HEK293 (cell line): ENCODE measurements at regions not wholly inside any gene's neighbourhood (a gene's known extent, or its start where the extent isn't known, plus 50 kb on each side); places are given as distances from the start of the nearest gene placed in this dataset.

Source experiments
- CTCF ChIA-PET: fragments of 350-600 bp; formaldehyde crosslinking; extraction: SDS; loops from one replicate; lab custom pipeline; 2021; ENCODE audit warnings: antibody characterized with exemption; lab: Yijun Ruan, JAX
- POLR2A ChIA-PET: fragments of 300-600 bp; formaldehyde crosslinking; extraction: SDS; loops from one replicate; lab custom pipeline; 2020; ENCODE audit warnings: antibody characterized with exemption, inconsistent platforms; lab: Yijun Ruan, JAX
- H3K27ac ChIP-seq: fragments of 200-500 bp; sonication (Bioruptor generic); 2 replicates; pipeline ENCODE4 v1.5.1; 2014; ENCODE audit warnings: low read depth, low read length, control low read depth, inconsistent platforms; ENCODE audit errors: extremely low read depth
- H3K36me3 ChIP-seq, 2 experiments: fragments of 200-500 bp in 1 of 2; sonication (Bioruptor generic) in 1 of 2; 1 replicate in 1 of 2; 2 replicates in 1 of 2; pipeline ENCODE4 v1.5.1; 2014 to 2017; ENCODE audit warnings: inconsistent platforms in 2 of 2, low read length in 2 of 2; ENCODE audit not compliant: control insufficient read depth in 2 of 2, insufficient read depth in 1 of 2
- H3K4me1 ChIP-seq: fragments of 200-500 bp; sonication (Bioruptor generic); 2 replicates; pipeline ENCODE4 v1.5.1; 2014; ENCODE audit warnings: mild to moderate bottlenecking, low read length, inconsistent platforms; ENCODE audit not compliant: control insufficient read depth, insufficient read depth
- H3K4me3 ChIP-seq: 2 replicates; pipeline ENCODE4 v1.5.1; 2011; ENCODE audit warnings: low read depth, mild to moderate bottlenecking, control low read depth, low read length, moderate library complexity
- H3K9me3 ChIP-seq: fragments of 200-500 bp; sonication (Bioruptor generic); 2 replicates; pipeline ENCODE4 v1.5.1; 2014; ENCODE audit warnings: low read depth, low read length, inconsistent platforms; ENCODE audit not compliant: control insufficient read depth, insufficient read depth
- KLF8 ChIP-seq: fragments of 450-650 bp; formaldehyde crosslinking; IDR thresholded peaks from 2 replicates; pipeline ENCODE4 v1.5.1; 2016; ENCODE audit warnings: missing biosample characterization, missing genetic modification characterization
- SALL2 ChIP-seq: fragments of 450-650 bp; formaldehyde crosslinking; IDR thresholded peaks from 2 replicates; pipeline ENCODE4 v1.5.0; 2017; ENCODE audit warnings: missing biosample characterization, mild to moderate bottlenecking, missing genetic modification characterization, borderline replicate concordance
- ZBTB17 ChIP-seq: fragments of 450-650 bp; formaldehyde crosslinking; IDR thresholded peaks from 2 replicates; pipeline ENCODE4 v1.5.1; 2016; ENCODE audit warnings: missing biosample characterization, missing genetic modification characterization
- ZBTB48 ChIP-seq: fragments of 450-650 bp; formaldehyde crosslinking; IDR thresholded peaks from 2 replicates; pipeline ENCODE4 v1.5.1; 2016; ENCODE audit warnings: missing biosample characterization, missing genetic modification characterization
- ZNF174 ChIP-seq: fragments of 450-650 bp; formaldehyde crosslinking; IDR thresholded peaks from 2 replicates; pipeline ENCODE4 v1.5.0; 2017; ENCODE audit warnings: missing biosample characterization, mild to moderate bottlenecking, missing genetic modification characterization
- ZNF184 ChIP-seq: fragments of 450-650 bp; IDR thresholded peaks from 2 replicates; pipeline ENCODE4 v1.5.1; 2018; ENCODE audit warnings: missing biosample characterization, mild to moderate bottlenecking, missing genetic modification characterization
- ZNF2 ChIP-seq: fragments of 450-650 bp; formaldehyde crosslinking; IDR thresholded peaks from 2 replicates; pipeline ENCODE4 v1.5.1; 2016; ENCODE audit warnings: missing biosample characterization, missing genetic modification characterization
- ZNF341 ChIP-seq: fragments of 450-650 bp; formaldehyde crosslinking; IDR thresholded peaks from 2 replicates; pipeline ENCODE4; 2016; ENCODE audit warnings: low read depth, missing biosample characterization, missing genetic modification characterization
- ZNF394 ChIP-seq: fragments of 450-650 bp; formaldehyde crosslinking; IDR thresholded peaks from 2 replicates; pipeline ENCODE4 v1.5.1; 2016; ENCODE audit warnings: missing biosample characterization, missing genetic modification characterization, mild to moderate bottlenecking, moderate library complexity, borderline replicate concordance
- ZNF426 ChIP-seq: fragments of 450-650 bp; formaldehyde crosslinking; IDR thresholded peaks from 2 replicates; pipeline ENCODE4 v1.5.1; 2017; ENCODE audit warnings: missing biosample characterization, missing genetic modification characterization, mild to moderate bottlenecking, inconsistent platforms, moderate library complexity
- ZNF623 ChIP-seq: fragments of 450-650 bp; formaldehyde crosslinking; IDR thresholded peaks from 2 replicates; pipeline ENCODE4 v1.5.1; 2016; ENCODE audit warnings: missing biosample characterization, missing genetic modification characterization
- ZNF654 ChIP-seq: fragments of 450-650 bp; formaldehyde crosslinking; IDR thresholded peaks from 2 replicates; pipeline ENCODE4 v1.5.1; 2016; ENCODE audit warnings: low read depth, missing biosample characterization, missing genetic modification characterization
- ZSCAN23 ChIP-seq: fragments of 450-650 bp; formaldehyde crosslinking; IDR thresholded peaks from 2 replicates; pipeline ENCODE4 v1.5.1; 2016; ENCODE audit warnings: missing biosample characterization, missing genetic modification characterization
- ZSCAN30 ChIP-seq: fragments of 450-650 bp; IDR thresholded peaks from 2 replicates; pipeline ENCODE4 v1.5.1; 2018; ENCODE audit warnings: missing biosample characterization, mild to moderate bottlenecking, missing genetic modification characterization, moderate library complexity
- TF ChIP-seq, protein P1 (sequence below): fragments of 450-650 bp; formaldehyde crosslinking; IDR thresholded peaks from 2 replicates; pipeline ENCODE4 v1.5.1; 2016; ENCODE audit warnings: missing biosample characterization, missing genetic modification characterization
- TF ChIP-seq, protein P2 (sequence below): fragments of 450-650 bp; formaldehyde crosslinking; conservative IDR thresholded peaks from 2 replicates; pipeline ENCODE4 v1.5.1; 2016; ENCODE audit warnings: low read depth, missing biosample characterization, missing genetic modification characterization
- TF ChIP-seq, protein P3 (sequence below): fragments of 450-650 bp; formaldehyde crosslinking; conservative IDR thresholded peaks from 2 replicates; pipeline ENCODE4 v1.5.1; 2016; ENCODE audit warnings: low read depth, missing biosample characterization, missing genetic modification characterization
- TF ChIP-seq, protein P4 (sequence below): fragments of 450-650 bp; formaldehyde crosslinking; IDR thresholded peaks from 2 replicates; pipeline ENCODE4 v1.5.1; 2017; ENCODE audit warnings: missing biosample characterization, missing genetic modification characterization
- TF ChIP-seq, protein P5 (sequence below): fragments of 450-650 bp; formaldehyde crosslinking; IDR thresholded peaks from 2 replicates; pipeline ENCODE4 v1.5.1; 2016; ENCODE audit warnings: missing biosample characterization, missing genetic modification characterization
- TF ChIP-seq, protein P6 (sequence below): fragments of 450-650 bp; formaldehyde crosslinking; IDR thresholded peaks from 2 replicates; pipeline ENCODE4 v1.5.1; 2017; ENCODE audit warnings: missing biosample characterization, mild to moderate bottlenecking, missing genetic modification characterization, moderate library complexity

DNA sequence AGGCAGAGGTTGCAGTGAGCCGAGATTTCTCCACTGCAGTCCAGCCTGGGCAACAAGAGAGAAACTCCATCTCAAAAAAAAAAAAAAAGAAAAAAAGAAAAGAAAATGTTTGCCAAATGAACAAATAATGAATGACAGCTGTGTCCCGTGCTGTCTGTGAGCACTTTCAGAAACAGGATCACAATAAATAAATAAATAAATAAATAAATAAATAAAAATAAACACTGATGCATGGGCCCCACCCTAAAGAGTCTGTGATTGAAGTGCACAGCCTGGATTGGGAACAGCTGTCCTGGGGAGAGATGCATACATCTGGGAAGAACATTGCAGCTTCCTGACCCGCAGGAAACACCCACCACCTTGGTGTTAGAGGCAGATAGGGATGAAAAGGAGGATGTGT is 123.6 kb downstream of the NPTX2 start (continued):
- TF ChIP-seq, protein P1, sequence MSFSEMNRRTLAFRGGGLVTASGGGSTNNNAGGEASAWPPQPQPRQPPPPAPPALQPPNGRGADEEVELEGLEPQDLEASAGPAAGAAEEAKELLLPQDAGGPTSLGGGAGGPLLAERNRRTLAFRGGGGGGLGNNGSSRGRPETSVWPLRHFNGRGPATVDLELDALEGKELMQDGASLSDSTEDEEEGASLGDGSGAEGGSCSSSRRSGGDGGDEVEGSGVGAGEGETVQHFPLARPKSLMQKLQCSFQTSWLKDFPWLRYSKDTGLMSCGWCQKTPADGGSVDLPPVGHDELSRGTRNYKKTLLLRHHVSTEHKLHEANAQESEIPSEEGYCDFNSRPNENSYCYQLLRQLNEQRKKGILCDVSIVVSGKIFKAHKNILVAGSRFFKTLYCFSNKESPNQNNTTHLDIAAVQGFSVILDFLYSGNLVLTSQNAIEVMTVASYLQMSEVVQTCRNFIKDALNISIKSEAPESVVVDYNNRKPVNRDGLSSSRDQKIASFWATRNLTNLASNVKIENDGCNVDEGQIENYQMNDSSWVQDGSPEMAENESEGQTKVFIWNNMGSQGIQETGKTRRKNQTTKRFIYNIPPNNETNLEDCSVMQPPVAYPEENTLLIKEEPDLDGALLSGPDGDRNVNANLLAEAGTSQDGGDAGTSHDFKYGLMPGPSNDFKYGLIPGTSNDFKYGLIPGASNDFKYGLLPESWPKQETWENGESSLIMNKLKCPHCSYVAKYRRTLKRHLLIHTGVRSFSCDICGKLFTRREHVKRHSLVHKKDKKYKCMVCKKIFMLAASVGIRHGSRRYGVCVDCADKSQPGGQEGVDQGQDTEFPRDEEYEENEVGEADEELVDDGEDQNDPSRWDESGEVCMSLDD (tag by site-specific recombination), result no peak
- TF ChIP-seq ZNF184 (tag by site-specific recombination) (no peak), ZBTB48 (tag by site-specific recombination) (no peak), ZNF426 (peak; percentile 49), ZNF394 (tag by site-specific recombination) (peak; percentile 70; the same call in 1 of the 2 replicates), ZBTB17 (no peak), ZNF623 (0 out of 2 replicates have a peak, but pooled peaks have one; percentile 28)
- TF ChIP-seq, protein P2, sequence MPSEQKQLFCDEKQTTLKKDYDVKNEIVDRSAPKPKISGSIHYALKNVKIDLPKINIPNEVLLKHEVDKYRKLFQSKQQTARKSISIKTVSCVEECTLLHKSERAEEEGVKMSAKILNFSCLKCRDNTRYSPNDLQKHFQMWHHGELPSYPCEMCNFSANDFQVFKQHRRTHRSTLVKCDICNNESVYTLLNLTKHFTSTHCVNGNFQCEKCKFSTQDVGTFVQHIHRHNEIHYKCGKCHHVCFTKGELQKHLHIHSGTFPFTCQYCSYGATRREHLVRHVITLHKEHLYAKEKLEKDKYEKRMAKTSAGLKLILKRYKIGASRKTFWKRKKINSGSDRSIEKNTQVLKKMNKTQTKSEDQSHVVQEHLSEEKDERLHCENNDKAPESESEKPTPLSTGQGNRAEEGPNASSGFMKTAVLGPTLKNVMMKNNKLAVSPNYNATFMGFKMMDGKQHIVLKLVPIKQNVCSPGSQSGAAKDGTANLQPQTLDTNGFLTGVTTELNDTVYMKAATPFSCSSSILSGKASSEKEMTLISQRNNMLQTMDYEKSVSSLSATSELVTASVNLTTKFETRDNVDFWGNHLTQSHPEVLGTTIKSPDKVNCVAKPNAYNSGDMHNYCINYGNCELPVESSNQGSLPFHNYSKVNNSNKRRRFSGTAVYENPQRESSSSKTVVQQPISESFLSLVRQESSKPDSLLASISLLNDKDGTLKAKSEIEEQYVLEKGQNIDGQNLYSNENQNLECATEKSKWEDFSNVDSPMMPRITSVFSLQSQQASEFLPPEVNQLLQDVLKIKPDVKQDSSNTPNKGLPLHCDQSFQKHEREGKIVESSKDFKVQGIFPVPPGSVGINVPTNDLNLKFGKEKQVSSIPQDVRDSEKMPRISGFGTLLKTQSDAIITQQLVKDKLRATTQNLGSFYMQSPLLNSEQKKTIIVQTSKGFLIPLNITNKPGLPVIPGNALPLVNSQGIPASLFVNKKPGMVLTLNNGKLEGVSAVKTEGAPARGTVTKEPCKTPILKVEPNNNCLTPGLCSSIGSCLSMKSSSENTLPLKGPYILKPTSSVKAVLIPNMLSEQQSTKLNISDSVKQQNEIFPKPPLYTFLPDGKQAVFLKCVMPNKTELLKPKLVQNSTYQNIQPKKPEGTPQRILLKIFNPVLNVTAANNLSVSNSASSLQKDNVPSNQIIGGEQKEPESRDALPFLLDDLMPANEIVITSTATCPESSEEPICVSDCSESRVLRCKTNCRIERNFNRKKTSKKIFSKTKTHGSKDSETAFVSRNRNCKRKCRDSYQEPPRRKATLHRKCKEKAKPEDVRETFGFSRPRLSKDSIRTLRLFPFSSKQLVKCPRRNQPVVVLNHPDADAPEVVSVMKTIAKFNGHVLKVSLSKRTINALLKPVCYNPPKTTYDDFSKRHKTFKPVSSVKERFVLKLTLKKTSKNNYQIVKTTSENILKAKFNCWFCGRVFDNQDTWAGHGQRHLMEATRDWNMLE (tag by site-specific recombination), result peak; percentile 68; the same call in 1 of the 2 replicates
- TF ChIP-seq, protein P3, sequence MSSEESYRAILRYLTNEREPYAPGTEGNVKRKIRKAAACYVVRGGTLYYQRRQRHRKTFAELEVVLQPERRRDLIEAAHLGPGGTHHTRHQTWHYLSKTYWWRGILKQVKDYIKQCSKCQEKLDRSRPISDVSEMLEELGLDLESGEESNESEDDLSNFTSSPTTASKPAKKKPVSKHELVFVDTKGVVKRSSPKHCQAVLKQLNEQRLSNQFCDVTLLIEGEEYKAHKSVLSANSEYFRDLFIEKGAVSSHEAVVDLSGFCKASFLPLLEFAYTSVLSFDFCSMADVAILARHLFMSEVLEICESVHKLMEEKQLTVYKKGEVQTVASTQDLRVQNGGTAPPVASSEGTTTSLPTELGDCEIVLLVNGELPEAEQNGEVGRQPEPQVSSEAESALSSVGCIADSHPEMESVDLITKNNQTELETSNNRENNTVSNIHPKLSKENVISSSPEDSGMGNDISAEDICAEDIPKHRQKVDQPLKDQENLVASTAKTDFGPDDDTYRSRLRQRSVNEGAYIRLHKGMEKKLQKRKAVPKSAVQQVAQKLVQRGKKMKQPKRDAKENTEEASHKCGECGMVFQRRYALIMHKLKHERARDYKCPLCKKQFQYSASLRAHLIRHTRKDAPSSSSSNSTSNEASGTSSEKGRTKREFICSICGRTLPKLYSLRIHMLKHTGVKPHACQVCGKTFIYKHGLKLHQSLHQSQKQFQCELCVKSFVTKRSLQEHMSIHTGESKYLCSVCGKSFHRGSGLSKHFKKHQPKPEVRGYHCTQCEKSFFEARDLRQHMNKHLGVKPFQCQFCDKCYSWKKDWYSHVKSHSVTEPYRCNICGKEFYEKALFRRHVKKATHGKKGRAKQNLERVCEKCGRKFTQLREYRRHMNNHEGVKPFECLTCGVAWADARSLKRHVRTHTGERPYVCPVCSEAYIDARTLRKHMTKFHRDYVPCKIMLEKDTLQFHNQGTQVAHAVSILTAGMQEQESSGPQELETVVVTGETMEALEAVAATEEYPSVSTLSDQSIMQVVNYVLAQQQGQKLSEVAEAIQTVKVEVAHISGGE, result peak; percentile 51
- TF ChIP-seq, all 188 proteins: peak for 8

DNA sequence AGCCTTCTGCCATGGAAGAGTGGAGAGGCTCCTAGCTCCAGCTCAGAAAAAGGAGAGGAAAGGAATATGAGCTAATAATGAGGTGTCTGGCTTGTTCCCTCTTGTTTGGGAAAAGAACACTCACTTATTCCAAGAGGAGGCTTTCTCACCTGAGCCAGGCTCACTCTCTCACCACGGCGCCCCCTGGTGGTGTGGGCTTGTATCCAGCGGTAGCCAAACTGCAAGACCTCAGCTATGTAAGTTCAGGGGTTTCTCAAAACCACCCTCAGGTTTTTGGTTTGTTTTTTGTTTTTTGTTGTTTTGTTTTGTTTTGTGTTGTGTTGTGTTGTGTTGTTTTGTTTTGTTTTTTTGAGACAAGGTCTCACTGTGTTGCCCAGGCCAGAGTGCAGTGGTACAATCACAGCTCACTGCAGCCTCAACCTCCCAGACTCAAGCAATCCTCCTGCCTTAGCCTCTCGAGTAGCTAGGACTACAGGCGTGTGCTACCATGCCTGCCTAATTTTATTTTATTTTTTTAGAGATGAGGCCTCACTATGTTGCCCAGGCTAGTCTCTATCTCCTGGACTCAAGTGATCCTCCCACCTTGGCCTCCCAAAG is 124.0 kb downstream of the TMEM130 start:
- no peak overlapping the region for H3K27ac ChIP-seq
- CTCF ChIA-PET, result interaction anchor here (0.6 to 3.8 kb wide), 57 partner anchors 9 to 704 kb away, joined by 3 to 36 read pairs (median 4); partner anchors contain the start of gene BAIAP2L1
- no peak overlapping the region for H3K4me3 ChIP-seq
- H3K4me1 ChIP-seq, result no peaks in the 10 kb centered on the region
- H3K9me3 ChIP-seq, result no peaks in the 10 kb centered on the region
- POLR2A ChIA-PET, result interaction anchor here (0.6 kb wide), 1 partner anchor 34 kb away, joined by 4 read pairs; no protein-coding TSS in a partner anchor
- no peaks in the 10 kb centered on the region for H3K36me3 ChIP-seq
- no peak for TF ChIP-seq ZSCAN30 (tag by site-specific recombination)
- TF ChIP-seq, protein P4, sequence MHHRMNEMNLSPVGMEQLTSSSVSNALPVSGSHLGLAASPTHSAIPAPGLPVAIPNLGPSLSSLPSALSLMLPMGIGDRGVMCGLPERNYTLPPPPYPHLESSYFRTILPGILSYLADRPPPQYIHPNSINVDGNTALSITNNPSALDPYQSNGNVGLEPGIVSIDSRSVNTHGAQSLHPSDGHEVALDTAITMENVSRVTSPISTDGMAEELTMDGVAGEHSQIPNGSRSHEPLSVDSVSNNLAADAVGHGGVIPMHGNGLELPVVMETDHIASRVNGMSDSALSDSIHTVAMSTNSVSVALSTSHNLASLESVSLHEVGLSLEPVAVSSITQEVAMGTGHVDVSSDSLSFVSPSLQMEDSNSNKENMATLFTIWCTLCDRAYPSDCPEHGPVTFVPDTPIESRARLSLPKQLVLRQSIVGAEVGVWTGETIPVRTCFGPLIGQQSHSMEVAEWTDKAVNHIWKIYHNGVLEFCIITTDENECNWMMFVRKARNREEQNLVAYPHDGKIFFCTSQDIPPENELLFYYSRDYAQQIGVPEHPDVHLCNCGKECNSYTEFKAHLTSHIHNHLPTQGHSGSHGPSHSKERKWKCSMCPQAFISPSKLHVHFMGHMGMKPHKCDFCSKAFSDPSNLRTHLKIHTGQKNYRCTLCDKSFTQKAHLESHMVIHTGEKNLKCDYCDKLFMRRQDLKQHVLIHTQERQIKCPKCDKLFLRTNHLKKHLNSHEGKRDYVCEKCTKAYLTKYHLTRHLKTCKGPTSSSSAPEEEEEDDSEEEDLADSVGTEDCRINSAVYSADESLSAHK (tag by site-specific recombination), result peak; percentile 20; the same call in 1 of the 2 replicates
- no peak for TF ChIP-seq ZSCAN23
- TF ChIP-seq ZNF174, result no peak
- TF ChIP-seq ZBTB48 (tag by site-specific recombination), result no peak
- TF ChIP-seq KLF8 (tag by site-specific recombination), result no peak
- TF ChIP-seq, protein P5, sequence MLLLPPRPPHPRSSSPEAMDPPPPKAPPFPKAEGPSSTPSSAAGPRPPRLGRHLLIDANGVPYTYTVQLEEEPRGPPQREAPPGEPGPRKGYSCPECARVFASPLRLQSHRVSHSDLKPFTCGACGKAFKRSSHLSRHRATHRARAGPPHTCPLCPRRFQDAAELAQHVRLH (tag by site-specific recombination), result no peak
- TF ChIP-seq SALL2, result 0 out of 2 replicates have a peak, but pooled peaks have one; percentile 20
- TF ChIP-seq ZNF2 (tag by site-specific recombination), result 0 out of 2 replicates have a peak, but pooled peaks have one; percentile 68
- TF ChIP-seq, protein P6, sequence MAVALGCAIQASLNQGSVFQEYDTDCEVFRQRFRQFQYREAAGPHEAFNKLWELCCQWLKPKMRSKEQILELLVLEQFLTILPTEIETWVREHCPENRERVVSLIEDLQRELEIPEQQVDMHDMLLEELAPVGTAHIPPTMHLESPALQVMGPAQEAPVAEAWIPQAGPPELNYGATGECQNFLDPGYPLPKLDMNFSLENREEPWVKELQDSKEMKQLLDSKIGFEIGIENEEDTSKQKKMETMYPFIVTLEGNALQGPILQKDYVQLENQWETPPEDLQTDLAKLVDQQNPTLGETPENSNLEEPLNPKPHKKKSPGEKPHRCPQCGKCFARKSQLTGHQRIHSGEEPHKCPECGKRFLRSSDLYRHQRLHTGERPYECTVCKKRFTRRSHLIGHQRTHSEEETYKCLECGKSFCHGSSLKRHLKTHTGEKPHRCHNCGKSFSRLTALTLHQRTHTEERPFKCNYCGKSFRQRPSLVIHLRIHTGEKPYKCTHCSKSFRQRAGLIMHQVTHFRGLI, result no peak
- TF ChIP-seq ZNF654 (tag by site-specific recombination), result peak; percentile 57
- TF ChIP-seq ZNF341 (tag by site-specific recombination), result no peak
